GM19023 (cell line): ENCODE measurements at regions not wholly inside any gene's neighbourhood (a gene's known extent, or its start where the extent isn't known, plus 50 kb on each side); places are given as distances from the start of the nearest gene placed in this dataset.
"Not testable (repeated sequence)": the region's sequence is repeated elsewhere in the genome, so short reads cannot be mapped to it uniquely, and the experiment has no call there.

Source experiments
- ATAC-seq: cut with Tn5 transposase; IDR thresholded peaks from one replicate; pipeline ENCODE4 v1.9.1; 2021; ENCODE audit warnings: mild to moderate bottlenecking, moderate library complexity; ENCODE audit not compliant: unreplicated experiment

DNA sequence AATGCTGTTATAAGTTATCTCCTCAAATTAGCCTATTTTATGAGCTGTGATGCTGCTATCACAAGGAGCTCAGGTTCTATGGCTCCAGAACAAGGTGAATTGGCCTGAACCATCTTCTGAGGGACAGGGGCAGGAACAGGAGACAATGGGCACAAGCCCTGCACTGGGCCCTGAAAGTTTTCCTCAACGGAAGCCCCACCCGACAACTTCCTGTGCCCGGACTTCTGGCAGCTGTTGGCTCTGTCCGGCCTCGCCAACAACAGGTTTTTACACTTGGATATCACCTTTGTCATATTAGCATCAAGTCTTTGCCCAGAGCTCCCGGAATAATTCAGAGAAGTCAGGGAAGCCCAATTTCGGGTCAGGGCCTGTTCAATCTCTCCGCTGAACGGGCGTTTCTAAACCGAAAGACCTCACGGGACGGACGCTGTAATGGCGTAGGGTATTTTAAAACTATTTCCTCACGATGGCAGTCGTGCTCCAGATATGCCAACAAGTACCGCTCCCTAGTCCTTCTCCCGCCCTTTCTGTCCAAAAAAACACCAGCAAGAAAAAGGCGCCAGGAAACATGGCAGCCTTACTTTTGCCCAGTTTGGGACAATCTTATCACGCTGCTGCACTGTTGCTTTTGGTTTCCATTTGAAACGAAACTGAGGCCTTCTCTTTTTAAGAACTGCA is 201.0 kb upstream of the STK26 start:
- peak; percentile 83 for ATAC-seq

DNA sequence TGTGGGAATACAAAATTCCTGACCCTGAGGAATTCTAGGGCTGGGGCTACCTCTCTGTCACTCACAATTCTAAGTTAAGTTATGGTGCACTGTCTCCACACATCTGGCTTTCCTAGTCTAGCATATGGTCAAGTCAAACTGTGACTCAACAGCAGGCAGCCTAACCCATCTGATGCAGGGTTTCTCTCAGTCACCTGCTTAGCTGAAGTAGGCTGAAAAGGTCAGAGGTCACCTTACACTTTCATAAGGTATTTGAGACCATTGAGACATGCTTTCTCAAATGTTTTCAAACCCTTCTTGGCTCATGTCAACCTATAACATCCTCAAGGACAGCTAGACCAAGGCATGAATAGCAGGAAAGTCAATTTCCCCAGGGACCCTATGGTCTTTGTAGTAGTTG is 196.5 kb upstream of the STK26 start:
- no peak for ATAC-seq

DNA sequence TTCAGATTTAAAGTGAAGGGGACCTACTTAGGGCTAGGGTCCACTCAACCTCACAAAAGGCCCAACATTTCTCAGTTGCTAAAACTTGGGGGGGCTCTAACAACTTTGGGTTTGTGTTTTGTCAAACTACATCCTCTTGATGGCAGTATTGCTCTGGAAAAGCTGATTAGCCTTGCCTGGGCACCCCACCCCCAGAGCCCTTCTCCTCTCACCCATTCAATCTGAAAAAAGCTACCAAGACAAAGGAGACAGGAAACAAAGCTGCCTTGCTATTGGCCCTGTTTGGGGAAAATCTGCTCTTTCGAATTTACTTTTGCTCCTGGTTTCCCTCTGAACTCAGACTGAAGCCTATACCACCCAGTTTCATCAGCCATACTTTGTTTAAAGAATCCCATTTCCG is 195.2 kb upstream of the STK26 start:
- ATAC-seq: peak; percentile 42

DNA sequence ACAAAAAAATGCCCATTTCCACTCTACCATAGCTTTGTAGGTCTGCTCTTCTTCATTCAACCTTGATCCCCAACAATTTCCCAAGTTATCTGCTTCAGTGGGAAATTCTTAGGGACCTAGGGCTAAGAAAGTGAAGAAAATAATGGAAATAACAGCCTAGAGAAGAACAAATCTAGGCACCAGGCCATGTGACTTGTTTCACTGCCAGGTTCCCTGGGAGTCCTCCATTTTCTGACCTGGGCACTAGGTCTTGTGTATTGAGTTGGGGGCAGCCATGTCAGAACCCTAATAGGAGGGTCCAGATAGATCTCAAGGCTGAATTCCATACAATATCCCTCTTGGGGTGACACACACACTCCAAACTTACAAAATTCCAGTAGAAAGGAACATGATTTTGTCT is 194.6 kb upstream of the STK26 start:
- no peak for ATAC-seq

DNA sequence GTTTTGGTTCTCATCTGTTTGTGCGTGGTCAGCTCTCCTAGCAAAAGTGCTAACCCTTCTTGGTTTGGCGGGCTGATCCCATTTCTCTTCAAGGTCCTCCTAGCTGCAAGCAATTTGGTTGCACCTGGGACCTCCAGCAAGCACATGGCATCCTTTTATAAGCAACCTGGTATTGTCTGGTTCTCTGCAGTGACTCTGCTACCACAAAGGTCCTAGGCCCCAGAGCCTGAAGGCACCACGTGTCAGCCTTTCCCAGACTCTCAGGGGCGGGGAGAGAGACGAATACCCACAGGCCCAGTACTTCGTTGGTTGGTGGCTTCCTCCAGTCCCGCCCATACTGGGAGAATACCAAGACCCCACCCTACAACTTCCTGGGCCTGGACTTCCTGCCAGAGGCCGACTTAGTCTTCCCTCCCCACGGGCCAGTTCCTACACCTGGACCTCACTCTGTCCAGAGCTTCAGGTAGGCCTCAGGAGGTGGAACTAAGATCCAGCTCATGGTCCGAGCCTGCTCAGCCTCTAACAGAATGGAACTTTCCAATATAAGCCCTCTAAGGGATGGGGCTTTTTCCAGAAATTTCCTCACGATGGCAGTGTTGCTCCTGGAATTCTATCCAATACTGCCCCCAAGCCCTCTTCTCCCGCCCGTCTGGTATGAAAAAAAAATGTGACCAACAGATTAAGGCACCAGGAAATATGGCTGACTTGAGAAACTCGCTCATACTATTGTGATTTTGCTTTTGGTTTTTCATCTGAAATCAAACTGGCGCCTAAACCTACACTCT is 192.5 kb upstream of the STK26 start:
- peak; percentile 54 for ATAC-seq

DNA sequence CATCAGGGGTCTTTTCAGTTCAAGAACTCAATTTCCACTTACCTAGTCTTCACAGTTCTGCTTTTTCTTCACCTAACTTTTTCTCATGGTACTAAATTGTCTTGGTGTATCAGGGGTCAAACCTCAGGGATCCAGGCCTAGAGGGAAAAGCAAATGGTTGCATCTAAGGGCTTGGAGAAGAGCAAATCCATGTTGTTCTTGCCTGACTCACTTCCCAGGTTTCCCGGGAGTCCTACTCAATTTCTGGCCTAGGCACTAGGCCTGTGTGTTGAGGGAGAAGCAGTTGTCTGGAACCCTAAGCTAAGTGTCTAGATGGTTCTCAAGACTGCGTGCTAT is 191.9 kb upstream of the STK26 start:
- ATAC-seq: no peak

DNA sequence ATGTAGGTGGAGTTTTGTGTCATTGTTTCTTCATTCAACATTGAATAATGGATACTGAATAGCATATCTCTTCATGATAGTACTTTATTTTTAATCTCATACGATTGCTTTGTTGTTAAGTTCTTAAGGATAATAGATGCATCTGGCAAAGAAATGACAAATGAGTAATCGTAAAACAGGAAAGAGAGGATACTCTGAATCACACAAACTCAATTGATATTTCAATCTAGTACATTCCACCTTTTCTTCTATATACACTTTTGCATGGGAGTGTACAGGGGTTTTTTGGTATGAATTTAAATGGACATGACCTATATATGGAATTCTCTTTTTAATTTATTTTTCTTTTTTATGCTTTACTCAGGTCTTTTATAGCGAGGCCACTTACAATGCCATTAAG is 186.9 kb upstream of the STK26 start:
- ATAC-seq: no peak

DNA sequence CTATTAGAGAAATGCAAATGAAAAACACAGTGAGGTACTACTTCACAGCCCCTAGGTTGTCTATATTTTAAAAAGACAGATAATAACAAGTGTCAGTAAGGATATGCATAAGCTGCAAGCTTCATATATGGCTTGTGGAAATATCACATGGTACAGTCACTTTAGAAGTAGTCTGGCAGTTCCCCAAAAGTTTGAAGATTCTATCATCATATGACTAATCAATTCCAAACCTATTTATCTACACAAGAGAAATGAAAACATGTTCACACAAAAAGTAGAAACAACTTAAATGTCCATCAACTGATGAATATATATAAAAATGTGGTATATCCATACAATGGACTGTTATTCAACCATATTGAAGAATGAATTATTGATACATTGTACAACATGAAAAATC is 185.8 kb upstream of the STK26 start:
- ATAC-seq: no peak

DNA sequence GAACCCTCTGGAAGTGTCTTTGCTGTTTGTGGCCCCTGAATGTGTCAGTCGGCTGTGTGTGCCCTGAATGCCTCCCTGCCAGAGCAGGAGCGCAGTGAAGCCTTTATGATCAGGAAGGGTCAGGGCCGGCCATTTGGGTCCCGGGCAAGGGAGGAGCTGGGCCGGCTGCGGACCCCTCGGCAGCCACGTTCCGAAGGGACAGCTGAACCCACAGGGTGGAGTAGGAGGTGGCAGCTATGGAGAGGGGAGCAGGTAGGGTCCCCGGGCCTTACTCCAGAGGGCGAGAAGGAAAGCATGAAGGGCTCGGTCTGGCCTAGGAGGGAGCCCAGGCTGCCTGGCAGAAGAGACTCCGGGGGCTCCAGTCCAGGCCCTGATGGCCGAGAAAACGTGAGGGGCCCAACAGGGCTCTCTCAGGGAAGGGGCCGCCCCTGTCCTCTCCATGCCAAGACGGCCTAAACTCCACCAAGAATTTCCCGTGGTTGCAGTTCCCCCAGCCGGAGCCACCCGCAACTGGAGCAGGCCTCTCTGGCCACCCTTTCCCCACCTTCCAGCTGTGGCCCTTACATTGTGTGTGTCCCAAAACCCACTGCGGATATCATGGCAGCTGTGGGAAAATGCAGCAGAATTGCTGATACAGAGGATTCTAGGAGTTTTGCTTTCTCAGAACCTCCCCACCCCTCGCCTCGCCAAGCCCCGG is 182.2 kb upstream of the STK26 start:
- peak; percentile 15 for ATAC-seq

DNA sequence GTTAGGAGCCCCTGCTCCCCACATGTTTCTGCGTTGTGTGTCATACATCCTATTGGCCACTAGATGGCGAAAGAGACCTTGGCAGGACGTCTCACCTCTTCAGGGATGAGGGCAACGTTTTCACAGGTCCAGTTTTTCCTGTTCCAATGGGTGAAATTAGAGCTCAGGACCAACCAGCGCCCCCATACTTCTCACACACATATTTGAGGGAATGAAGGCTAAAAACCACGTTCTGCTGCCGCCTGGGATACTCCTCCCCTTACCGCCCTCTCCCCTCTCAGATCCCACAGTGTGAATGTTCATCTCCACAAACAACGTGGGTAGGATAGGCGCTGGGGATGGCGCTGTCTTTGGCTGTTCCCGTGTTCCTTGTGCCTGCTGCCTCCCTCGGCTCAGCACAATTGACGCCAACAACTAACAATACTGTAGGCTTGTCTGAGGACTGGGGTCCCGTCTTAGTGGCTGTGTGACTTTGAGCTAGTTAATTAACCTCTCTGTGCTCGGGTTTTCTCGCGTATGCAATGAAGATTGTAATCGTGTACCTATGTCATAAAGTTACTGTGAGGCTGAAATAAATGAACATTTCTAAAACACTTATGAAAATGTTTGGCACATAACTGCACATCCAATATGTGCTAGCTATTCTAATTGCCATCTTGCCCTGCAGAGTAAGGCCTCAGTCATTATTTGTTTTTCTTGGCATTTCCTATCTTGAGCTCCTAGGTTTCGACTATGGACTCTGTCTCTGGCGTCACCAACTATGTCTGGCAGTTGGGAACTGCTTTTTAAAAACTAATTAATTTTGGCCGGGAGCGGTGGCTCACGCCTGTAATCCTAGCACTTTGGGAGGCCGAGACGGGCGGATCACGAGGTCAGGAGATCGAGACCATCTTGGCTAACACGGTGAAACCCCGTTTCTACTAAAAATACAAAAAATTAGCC is 181.3 kb upstream of the STK26 start:
- ATAC-seq: peak; percentile 86

DNA sequence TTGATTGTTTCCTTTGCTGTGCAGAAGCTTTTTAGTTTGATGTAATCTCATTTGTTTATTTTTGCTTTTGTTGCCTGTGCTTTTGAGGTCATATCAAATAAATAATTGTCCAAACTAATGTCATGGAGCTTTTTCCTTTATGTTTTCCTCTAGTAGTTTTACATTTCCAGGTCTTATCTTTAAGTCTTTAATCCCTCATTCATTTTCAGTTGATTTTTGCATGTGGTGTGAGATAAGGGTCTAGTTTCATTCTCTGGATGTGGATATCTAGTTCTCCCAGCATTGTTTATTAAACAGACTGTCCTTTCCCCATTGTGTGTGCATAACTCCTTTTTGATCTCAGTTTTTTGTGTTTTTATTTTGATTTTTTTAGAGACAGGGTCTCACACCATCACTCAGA is 179.1 kb upstream of the STK26 start:
- no peak for ATAC-seq

DNA sequence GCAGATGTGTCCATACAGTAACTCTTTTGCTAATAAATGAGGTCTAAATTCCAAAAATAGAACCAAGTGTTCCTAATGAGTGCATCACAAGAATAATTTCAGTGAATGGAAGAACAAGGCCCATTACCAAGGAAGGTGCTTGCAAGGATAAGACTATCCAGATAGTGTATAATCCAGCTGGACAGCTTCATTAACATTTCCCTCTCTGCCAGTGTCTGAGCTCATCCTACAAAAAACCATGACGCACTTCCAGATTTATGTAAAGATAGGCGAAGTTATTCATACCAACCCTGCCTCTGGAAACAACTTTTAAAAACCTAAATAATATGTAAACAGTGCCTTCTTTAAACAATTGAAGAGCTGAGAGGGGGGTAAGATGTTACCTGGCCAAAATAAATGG is 177.9 kb upstream of the STK26 start:
- ATAC-seq: no peak

DNA sequence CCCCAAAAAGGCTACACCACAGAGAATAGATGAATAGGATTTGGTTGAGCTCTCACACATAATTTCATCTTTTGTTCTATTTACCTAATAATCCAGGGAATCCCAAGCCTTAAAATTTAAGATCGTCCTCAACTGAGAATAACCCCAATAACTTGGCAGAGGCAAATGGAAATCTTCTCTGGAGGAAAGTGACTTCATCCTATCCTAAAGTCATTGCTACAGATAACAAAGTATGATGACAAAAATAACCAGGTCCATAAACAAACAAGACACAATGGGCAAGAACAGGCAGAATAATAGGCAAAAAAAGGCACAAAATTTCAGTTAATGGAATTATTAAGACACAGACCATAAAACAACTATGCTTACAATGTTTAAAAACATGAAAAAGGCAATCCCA is 177.3 kb upstream of the STK26 start:
- no peak for ATAC-seq

DNA sequence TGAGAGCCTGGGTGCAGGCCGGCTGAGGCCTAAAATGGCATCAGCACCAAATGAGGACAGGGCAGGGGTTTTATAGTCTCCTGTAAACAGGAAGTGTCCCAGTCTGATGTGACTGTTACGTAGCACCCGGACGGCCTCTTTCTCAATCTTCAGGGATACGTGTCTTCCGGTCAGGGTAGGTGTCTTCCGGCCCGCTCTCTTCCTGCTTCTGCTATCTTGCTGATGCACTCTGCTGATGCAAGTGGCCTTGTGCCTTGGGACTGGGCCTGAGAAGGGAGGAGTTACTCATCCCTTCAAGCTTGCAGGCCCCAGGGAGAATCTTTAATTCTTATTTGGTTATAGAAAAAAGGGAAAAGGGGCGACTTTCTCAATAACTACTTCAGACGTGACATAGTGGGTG is 172.1 kb upstream of the STK26 start:
- ATAC-seq: not testable (repeated sequence)

DNA sequence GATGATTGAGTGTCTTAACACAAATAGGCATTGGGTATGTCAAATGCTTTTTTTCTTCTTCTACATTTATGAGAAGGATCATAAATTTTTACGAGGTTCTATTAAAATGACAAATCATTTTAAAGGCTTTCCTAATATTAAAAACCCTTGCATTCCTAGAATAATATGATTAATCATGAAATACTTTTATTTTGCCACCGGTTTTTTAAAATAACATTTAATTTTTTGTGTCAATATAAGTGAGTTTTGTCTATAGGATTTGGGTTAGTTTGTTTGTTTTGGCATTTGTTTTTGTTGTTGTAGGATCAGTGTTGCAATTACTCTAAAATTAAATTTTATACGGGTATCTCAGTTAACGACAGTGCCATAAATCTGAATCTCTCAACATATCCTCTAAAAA is 169.7 kb upstream of the STK26 start:
- no peak for ATAC-seq

DNA sequence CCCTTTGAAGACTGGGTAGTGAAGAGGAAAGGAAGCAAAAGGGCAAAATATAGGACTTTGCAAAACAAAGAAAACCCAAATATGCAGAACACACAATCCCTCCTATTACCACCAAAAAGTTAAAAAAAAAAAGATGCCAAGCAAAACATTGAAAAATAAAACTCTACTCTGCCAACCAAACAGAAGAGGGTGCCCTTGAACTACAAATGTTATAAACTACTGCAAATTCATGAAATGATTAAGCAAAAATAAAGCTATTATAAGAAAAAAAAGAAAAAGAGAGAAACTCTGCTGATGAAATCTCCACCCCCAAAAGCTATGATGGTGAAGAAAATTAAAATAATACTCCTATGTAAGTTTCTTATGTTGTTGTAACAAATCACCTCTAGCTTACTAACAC is 168.5 kb upstream of the STK26 start:
- no peak for ATAC-seq

DNA sequence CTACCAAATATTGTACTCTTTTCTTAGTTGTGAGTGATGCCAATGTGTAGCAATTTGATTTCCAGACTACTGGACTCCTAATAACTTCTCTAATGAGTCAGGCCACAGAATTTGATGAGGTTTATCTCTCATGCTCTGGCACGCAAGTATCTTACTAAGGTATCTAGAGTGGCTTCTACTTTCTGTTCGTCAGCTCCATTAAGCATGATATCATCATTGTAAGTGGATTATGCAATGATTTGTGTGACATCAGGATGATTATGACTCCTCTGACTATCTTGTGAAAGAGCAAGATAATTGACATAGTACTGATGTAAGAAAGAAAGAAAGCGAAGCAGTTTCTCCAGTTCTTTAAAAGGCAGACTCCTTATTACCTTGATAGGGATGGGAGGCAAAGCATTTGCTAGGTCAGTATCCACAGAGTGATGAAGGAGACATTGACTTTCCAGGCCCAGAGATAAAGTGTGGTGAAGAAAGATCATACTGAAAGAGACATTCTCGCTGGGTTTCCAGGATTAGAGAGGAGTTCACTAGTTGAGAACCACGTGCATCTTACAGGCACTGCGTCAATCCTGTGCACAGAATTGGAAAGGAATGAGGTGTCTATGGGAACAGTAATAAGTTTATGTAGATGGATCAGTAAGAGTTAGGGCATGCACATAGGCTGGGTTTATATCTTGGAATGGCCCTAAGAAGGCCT is 161.9 kb upstream of the STK26 start:
- ATAC-seq: no peak

DNA sequence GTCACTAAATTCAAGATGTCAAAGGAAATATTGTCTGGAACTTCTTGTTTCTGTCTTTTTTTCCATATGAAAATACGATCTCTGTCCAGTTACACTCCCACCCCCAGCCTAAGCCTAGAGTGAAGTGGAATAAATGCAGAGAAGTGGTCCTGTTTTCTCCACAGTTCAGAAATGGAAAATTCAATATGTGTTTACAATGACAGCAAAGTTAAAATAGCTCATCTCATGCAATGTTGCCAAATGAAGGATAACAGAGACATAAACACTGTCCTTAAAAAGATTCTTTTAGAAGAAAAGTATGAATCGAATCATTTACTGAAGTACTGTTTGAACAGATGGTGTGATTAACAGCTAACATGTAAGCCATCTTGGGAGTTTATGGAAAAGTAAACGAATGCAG is 160.8 kb upstream of the STK26 start:
- no peak for ATAC-seq

DNA sequence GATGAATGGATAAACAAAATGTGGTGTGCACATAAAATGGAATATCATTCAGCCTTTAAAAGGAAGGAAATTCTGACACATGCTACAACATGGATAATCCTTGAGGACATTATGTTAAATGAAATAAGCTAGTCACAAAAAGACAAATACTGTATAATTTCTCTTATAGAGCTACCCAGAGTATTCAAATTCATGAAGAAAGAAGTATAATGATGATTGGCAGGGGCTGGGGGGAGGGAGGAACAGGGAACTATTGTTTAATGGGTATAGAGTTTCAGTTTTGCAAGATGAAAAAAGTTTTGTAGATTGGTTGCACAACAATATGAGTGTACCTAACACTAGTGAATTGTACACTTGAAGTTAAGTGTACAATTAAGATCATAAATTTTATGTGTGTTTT is 153.9 kb upstream of the STK26 start:
- no peak for ATAC-seq

DNA sequence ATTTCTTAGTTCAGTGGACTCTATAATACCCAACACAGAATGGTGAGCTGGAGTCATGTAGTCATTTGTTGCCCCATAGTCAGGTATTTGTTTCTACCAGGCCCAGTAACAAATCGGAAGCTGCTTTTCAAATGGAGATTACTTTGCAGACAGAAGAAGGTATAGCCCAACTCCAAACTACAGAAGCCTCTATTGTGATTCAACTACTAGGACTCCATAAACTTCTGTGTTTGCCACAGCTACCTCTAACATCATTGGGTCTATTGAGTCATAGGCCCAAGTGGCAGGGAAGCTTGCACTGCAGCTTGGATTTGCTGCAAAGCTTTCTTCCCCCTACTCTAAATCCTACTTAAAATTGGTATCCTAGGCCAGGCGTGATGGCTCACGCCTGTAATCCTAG is 148.8 kb upstream of the STK26 start:
- no peak for ATAC-seq

DNA sequence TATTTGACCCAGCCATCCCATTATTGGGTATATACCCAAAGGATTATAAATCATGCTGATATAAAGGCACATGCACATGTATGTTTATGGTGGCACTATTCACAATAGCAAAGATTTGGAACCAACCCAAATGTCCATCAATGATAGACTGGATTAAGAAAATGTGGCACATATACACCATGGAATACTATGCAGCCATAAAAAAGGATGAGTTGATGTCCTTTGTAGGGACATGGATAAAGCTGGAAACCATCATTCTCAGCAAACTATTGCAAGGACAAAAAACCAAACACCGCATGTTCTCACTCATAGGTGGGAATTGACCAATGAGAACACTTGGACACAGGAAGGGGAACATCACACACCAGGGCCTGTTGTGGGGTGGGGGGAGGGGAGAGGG is 147.3 kb upstream of the STK26 start:
- not testable (repeated sequence) for ATAC-seq
